GM21619 (cell line): ENCODE measurements at regions not wholly inside any gene's neighbourhood (a gene's known extent, or its start where the extent isn't known, plus 50 kb on each side); places are given as distances from the start of the nearest gene placed in this dataset.
"Not testable (repeated sequence)": the region's sequence is repeated elsewhere in the genome, so short reads cannot be mapped to it uniquely, and the experiment has no call there.

Source experiments
- ATAC-seq: cut with Tn5 transposase; IDR thresholded peaks from one replicate; pipeline ENCODE4 v1.9.1; 2021; ENCODE audit not compliant: unreplicated experiment

DNA sequence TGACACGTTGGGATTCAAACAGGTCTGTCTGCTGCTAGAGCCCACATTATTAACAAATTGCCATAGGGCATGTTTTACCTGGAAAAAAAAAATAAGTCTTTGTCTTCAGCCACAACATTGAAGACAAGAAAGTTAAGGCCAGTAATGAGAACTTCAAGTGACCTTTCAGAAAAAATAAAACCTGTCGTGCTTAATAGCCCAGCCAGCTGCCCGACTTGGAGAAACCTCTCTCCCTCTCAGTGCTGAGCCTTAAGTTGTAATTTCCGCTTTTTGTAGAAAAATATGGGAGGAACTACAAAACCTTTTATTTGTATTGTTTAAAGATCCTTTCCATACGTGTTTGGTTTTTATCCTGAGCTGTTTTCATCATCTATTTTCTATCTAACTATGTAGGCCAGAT lies 454.3 kb upstream of the SLITRK6 start:
- ATAC-seq, result not testable (repeated sequence)

DNA sequence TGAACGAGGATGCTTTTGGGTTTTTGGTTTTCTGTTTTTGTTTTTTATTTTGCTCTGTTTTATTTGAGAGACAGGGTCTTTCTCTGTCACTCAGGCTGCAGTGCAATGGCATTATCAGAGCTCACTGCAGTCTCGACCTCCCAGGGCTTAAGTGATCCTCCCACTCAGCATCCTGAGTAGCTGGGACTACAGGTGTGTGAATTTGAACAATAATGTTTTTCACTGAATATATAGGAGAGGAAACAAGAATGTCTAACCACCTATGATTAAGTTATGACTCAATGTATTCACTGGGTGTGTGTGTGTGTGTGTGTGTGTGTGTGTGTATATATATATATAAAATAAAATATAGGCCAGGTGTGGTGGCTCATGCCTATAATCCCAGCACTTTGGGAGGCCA lies 456.6 kb upstream of the SLITRK6 start:
- not testable (repeated sequence) for ATAC-seq

- ATAC-seq, result no peak
Observed at GRCh38 chr13:86269511-86269910, 470.3 kb upstream of the SLITRK6 start.

GRCh38 chr13:86282442-86282841 lies 483.2 kb upstream of the SLITRK6 start:
- ATAC-seq, result no peak

DNA sequence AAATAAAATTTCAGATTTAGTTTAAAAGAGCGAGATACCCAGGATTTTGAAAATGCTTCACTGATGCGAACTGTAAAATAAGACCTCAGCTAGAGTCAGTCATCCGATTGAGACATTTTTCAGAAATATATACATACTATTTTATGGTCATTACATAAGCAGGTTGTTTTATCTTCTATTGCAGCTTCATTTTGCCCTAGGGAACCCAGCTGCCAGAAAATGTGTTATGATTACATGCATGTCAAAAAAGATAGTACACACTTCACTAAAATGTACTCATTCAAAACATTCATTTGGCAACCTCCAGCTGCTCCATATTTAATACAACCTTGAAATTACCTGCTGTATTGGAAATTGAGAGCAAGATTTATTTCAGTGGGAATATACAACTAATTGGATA lies 483.8 kb upstream of the SLITRK6 start:
- no peak for ATAC-seq

- ATAC-seq, result no peak
Observed at GRCh38 chr13:86298725-86299124, 499.5 kb upstream of the SLITRK6 start.

- ATAC-seq, result no peak
Observed at GRCh38 chr13:86299128-86299527, 499.9 kb upstream of the SLITRK6 start.

DNA sequence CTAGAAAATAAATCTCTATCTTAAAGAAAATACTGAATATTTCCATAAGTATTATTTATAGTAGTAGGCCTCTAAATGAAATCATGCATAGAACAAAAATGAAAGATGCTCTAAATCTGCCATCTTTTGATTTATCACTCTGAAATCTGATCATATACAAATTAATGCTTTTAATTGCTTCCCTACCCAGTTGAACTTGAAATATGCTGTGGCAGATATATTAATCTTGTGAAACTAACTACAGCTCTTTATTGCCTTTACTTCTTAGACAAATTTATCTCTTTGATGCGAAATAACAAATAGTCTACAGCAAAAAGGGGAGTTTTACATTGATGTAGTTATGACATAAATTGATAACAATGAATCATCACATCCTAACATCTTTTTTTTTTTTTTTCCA lies 510.7 kb upstream of the SLITRK6 start:
- no peak for ATAC-seq

DNA sequence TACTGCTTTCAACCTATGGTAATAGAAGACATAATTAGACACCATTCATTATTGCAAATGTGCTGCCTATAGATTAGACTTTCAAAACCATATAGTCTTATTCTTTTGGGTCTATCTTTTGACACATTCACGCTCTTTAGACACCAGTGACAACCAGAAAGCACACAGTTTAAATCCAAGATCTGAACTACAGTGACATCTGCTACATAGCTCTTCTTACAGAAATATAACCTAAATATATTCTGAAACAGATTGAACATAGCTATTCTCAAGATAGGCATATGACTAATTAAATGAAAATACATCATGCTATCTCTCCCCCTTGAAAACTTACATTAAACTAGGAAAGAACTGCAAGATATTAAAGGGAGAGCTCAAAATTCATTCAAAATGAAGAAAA lies 514.2 kb upstream of the SLITRK6 start:
- no peak for ATAC-seq

GRCh38 chr13:86318450-86318849 lies 519.2 kb upstream of the SLITRK6 start:
- ATAC-seq, result no peak

- no peak for ATAC-seq
Observed at GRCh38 chr13:86324191-86324590, 525.0 kb upstream of the SLITRK6 start.

GRCh38 chr13:86355301-86355700 lies 556.1 kb upstream of the SLITRK6 start:
- no peak for ATAC-seq

DNA sequence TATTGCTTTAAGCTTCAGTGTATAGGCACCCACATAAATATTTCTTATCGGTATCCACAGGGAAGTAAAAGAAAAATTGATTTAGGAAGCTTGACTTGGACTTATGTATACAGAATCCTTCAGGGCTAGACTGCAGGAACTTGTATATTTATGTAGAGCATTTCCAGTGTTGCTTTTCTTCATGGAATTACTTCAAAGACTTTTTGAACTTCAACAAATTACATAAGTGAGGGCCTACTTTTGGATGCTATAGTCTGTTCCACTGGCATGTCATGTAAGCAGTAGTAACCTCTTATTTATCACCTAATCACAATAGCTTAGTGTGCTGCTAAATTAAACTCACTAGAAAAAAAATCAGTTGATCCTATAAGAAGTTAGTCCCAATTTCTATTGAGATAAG lies 557.9 kb upstream of the SLITRK6 start:
- ATAC-seq, result no peak

- ATAC-seq, result not testable (repeated sequence)
Observed at GRCh38 chr13:86363749-86364148, 564.5 kb upstream of the SLITRK6 start.

DNA sequence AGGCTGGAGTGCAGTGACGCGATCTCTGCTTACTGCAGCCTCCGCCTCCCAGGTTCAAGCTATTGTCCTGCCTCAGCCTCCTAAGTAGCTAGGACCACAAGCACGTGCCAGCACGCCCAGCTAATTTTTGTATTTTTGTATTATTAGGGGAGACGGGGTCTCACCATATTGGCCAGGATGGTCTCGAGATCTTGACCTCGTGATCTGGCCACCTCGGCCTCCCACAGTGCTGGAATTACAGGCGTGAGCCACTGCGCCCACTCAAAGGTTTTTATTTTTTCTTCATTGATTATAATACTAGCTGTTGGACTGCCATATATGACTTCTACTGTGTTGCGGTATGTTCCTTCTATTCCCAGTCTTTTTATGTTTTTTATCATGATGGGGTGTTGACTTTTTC lies 569.7 kb upstream of the SLITRK6 start:
- no peak for ATAC-seq

GRCh38 chr13:86377451-86377850 lies 578.2 kb upstream of the SLITRK6 start:
- ATAC-seq, result no peak

DNA sequence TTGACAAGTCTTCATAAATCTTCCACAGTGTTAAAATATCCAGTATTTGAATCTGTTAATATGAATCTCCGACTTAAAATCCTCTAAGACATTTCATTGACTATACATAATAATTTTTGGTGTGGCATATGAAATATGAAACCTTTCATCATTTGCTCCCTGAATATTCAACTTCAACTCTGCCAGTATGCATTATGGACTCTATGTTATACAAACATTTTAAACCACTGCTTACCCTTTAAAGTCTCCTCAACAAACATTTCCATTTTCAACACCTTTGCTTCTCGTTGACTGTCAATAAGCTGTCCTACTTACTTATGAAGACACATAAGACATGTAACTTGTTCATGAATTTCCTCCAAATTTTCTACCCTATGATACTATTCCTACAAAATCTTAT lies 579.4 kb upstream of the SLITRK6 start:
- no peak for ATAC-seq

DNA sequence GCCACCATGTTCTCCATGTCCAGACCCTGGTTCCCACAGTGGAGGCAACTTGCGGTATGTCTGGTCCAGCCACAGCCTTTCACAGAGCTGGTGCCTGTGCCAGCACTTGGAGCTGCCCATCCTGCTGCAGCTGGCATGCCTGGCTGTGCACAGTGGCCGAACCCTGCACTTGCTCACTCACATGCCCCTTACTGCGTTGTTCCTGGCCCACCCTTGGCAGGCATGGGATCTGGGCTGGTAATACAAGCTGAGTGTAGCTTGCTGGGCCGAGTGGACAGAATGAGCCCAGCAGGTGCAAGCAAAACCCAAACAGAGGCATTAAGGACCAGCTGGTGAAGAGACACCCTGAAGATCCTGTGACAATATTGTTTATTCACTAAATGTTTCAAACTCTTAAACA lies 583.9 kb upstream of the SLITRK6 start:
- ATAC-seq, result no peak

DNA sequence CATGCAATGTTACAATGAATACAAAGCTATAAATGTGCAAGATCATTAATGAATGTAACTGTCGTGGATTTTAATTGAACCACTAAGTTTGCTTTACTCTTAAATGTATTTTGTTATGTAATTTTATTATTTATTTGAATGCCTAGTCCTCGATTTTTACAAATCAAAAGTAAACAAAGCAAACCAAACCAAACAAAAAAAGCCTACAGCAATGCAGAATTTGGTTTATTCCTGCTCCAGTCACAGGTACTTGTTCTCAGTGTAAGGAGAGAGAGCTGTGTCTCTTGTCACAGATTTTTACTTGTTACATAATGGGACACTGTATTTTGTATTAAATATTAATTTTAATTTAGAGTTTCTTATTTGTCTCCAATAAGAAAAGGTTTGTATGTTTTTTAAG lies 584.3 kb upstream of the SLITRK6 start:
- no peak for ATAC-seq

DNA sequence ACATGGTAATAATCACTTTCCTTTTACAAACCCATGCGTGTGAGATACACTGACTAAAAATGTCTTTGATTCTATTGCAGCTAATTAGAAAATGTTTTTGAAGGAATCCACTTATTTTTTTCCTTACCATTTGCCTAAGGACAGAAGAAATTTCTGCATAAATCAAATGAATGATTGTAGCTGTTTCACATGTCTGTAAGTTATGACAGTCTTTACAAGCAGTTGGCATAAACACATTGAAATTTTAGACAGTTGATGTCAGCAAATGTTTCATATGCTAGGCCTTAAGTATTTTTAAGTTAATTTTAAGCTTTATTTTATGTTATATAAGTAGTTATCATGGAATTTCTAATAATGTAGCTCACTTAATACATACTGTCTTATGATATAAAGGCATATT lies 598.4 kb upstream of the SLITRK6 start:
- ATAC-seq, result no peak

GRCh38 chr13:86399572-86399971 lies 600.4 kb upstream of the SLITRK6 start:
- ATAC-seq, result no peak

GRCh38 chr13:86402500-86402899 lies 603.3 kb upstream of the SLITRK6 start:
- ATAC-seq, result no peak

DNA sequence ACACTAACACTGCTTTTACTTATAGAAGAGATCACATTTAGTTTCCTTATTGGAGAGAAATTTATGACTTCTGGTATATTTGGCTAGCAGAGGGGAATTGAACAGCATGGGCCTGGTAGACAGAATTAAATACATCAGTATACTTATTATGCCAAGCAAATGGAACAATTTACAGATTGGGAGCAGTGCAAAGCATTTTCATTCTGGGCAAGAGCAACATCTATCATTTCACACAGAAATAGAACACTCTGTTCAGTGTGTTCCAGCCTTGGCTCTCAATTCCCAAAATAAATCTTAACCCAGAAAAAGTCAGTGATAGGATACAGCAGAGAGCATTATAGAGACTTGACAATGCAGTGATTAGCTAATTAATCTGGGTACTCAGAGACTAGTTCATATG lies 604.0 kb upstream of the SLITRK6 start:
- ATAC-seq, result no peak
